H1 (cell line): ENCODE measurements at regions not wholly inside any gene's neighbourhood (a gene's known extent, or its start where the extent isn't known, plus 50 kb on each side); places are given as distances from the start of the nearest gene placed in this dataset.

ENCODE experiments used
- CTCF ChIA-PET: fragments of 300-600 bp; sonication (Branson Sonifier 250); formaldehyde crosslinking; loops from one replicate; lab custom pipeline; 2021; ENCODE audit not compliant: partially characterized antibody; lab: Charles Lee
- POLR2A ChIA-PET: fragments of 300-600 bp; sonication (Branson Sonifier 250); formaldehyde crosslinking; loops from one replicate; lab custom pipeline; 2021; ENCODE audit warnings: inconsistent platforms; ENCODE audit not compliant: partially characterized antibody; lab: Charles Lee
- DNase-seq, 2 experiments: peaks; one replicate each; pipeline versions ENCODE4 v3.0.0 to v3.0.0-alpha.2; 2010 to 2022; ENCODE audit warnings: low spot score in 2 of 2, low read depth in 1 of 2, mixed read lengths in 1 of 2
- FAIRE-seq: peaks from 2 replicates; lab custom pipeline; 2011; peaks lifted over from hg19 to GRCh38; lab: Jason Lieb, UNC
- H2AFZ ChIP-seq: 2 replicates; pipeline ENCODE4 v1.8.1; 2012; ENCODE audit warnings: low read length, inconsistent platforms
- H2AK5ac ChIP-seq: 2 replicates; pipeline ENCODE4 v1.6.1; 2013; ENCODE audit warnings: low read depth, low read length
- H2BK120ac ChIP-seq: replicated peaks from 2 replicates; pipeline ENCODE3; 2013; ENCODE audit warnings: low read depth, low read length, inconsistent platforms
- H2BK12ac ChIP-seq: 2 replicates; pipeline ENCODE4 v1.6.1; 2013; ENCODE audit warnings: low read depth, low read length
- H2BK15ac ChIP-seq: 2 replicates; pipeline ENCODE4 v1.6.1; 2013; ENCODE audit warnings: low read length
- H2BK20ac ChIP-seq: 2 replicates; pipeline ENCODE4 v1.6.1; 2013; ENCODE audit warnings: low read length
- H2BK5ac ChIP-seq: 2 replicates; pipeline ENCODE4 v1.6.1; 2013; ENCODE audit warnings: low read depth, low read length
- H3K14ac ChIP-seq: 2 replicates; pipeline ENCODE4 v1.6.1; 2013; ENCODE audit warnings: inconsistent platforms; ENCODE audit not compliant: insufficient read length
- H3K18ac ChIP-seq: 2 replicates; pipeline ENCODE4 v1.6.1; 2013; ENCODE audit warnings: low read length; ENCODE audit errors: extremely low read depth
- H3K23ac ChIP-seq: 2 replicates; pipeline ENCODE4 v1.6.1; 2013; ENCODE audit warnings: inconsistent platforms; ENCODE audit not compliant: insufficient read length
- H3K23me2 ChIP-seq: 2 replicates; pipeline ENCODE4 v1.6.1; 2013; ENCODE audit warnings: low read depth, low read length
- H3K27ac ChIP-seq: 2 replicates; pipeline ENCODE4 v1.6.1; 2011; ENCODE audit warnings: low read depth, low read length, inconsistent platforms
- H3K27me3 ChIP-seq, 4 experiments: replicated peaks in 1 of 4; 1 replicate in 1 of 4; 2 replicates in 3 of 4; pipeline versions ENCODE4 v1.6.1 to v1.8.1; 2011 to 2013; ENCODE audit warnings: low read length in 3 of 4, mild to moderate bottlenecking in 3 of 4, inconsistent platforms in 2 of 4, mixed read lengths in 2 of 4, moderate library complexity in 1 of 4; ENCODE audit not compliant: control insufficient read depth in 3 of 4, insufficient read depth in 3 of 4; ENCODE audit errors: extremely low read depth in 1 of 4
- H3K36me3 ChIP-seq, 4 experiments: 2 replicates each; pipeline versions ENCODE4 v1.6.1 to v1.8.1; 2011 to 2013; ENCODE audit warnings: mild to moderate bottlenecking in 4 of 4, low read length in 3 of 4, moderate library complexity in 2 of 4, control low read depth in 1 of 4, inconsistent platforms in 1 of 4; ENCODE audit not compliant: insufficient read depth in 4 of 4, control insufficient read depth in 2 of 4
- H3K4ac ChIP-seq: replicated peaks from 2 replicates; pipeline ENCODE3; 2013; ENCODE audit warnings: low read length, low read depth, mixed read lengths, inconsistent platforms; ENCODE audit not compliant: insufficient read length
- H3K4me1 ChIP-seq, 4 experiments: replicated peaks in 1 of 4; 1 replicate in 1 of 4; 2 replicates in 3 of 4; pipeline versions ENCODE4 v1.6.1 to v1.8.1; 2011 to 2013; ENCODE audit warnings: low read length in 3 of 4, inconsistent platforms in 2 of 4, mixed read lengths in 1 of 4; ENCODE audit not compliant: insufficient read depth in 4 of 4, control insufficient read depth in 3 of 4
- H3K4me2 ChIP-seq, 2 experiments: 2 replicates each; pipeline versions ENCODE4 v1.6.1 to v1.8.1; 2011 to 2013; ENCODE audit warnings: low read depth in 2 of 2, low read length in 2 of 2, control low read depth in 1 of 2, inconsistent platforms in 1 of 2, mild to moderate bottlenecking in 1 of 2; ENCODE audit not compliant: insufficient read depth in 1 of 2
- H3K4me3 ChIP-seq, 4 experiments: fragments of 200-600, 300-600 bp in 1 of 4; sonication (generic), shearing (Covaris generic), sonication (Bioruptor Twin) in 1 of 4; 2 replicates each; pipeline versions ENCODE4 v1.5.1 to v1.8.1; 2011 to 2016; ENCODE audit warnings: low read length in 4 of 4, low read depth in 3 of 4, control low read depth in 2 of 4, inconsistent platforms in 2 of 4, mild to moderate bottlenecking in 2 of 4, mixed read lengths in 1 of 4, moderate library complexity in 1 of 4; ENCODE audit not compliant: insufficient read depth in 2 of 4; ENCODE audit errors: extremely low read depth in 1 of 4
- H3K56ac ChIP-seq: replicated peaks from 2 replicates; pipeline ENCODE3; 2013; ENCODE audit warnings: low read depth, mild to moderate bottlenecking, mixed read lengths, low read length, inconsistent platforms; ENCODE audit not compliant: insufficient read length
- H3K79me1 ChIP-seq: 2 replicates; pipeline ENCODE4 v1.6.1; 2013; ENCODE audit warnings: low read depth, low read length, control low read depth
- H3K79me2 ChIP-seq, 2 experiments: 2 replicates each; pipeline versions ENCODE4 v1.6.1 to v1.8.1; 2012 to 2013; ENCODE audit warnings: low read length in 2 of 2, mild to moderate bottlenecking in 2 of 2, inconsistent platforms in 1 of 2; ENCODE audit not compliant: insufficient read depth in 2 of 2, control insufficient read depth in 1 of 2
- H3K9ac ChIP-seq, 4 experiments: replicated peaks in 1 of 4; 1 replicate in 1 of 4; 2 replicates in 3 of 4; pipeline versions ENCODE4 v1.6.1 to v1.8.1; 2011 to 2013; ENCODE audit warnings: low read depth in 3 of 4, low read length in 3 of 4, control low read depth in 2 of 4, mild to moderate bottlenecking in 2 of 4, moderate library complexity in 2 of 4, inconsistent platforms in 1 of 4; ENCODE audit errors: extremely low read depth in 1 of 4
- H3K9me3 ChIP-seq, 2 experiments: 2 replicates each; pipeline versions ENCODE4 v1.6.1 to v1.8.1; 2012 to 2013; ENCODE audit warnings: mild to moderate bottlenecking in 2 of 2, moderate library complexity in 2 of 2, control low read depth in 1 of 2, inconsistent platforms in 1 of 2, low read depth in 1 of 2, low read length in 1 of 2, mixed read lengths in 1 of 2; ENCODE audit not compliant: insufficient read depth in 2 of 2
- H4K20me1 ChIP-seq, 2 experiments: replicated peaks in 1 of 2; 2 replicates each; pipeline versions ENCODE3 to v1.8.1; 2011 to 2013; ENCODE audit warnings: inconsistent platforms in 2 of 2, low read length in 2 of 2, mild to moderate bottlenecking in 1 of 2; ENCODE audit not compliant: insufficient read depth in 2 of 2, control insufficient read depth in 1 of 2
- H4K5ac ChIP-seq: 2 replicates; pipeline ENCODE4 v1.6.1; 2013; ENCODE audit warnings: low read length, low read depth, mixed read lengths, inconsistent platforms; ENCODE audit not compliant: insufficient read length
- H4K8ac ChIP-seq: 2 replicates; pipeline ENCODE4 v1.8.0; 2013; ENCODE audit warnings: mild to moderate bottlenecking, moderate library complexity, low read length, inconsistent platforms; ENCODE audit not compliant: insufficient read depth; ENCODE audit errors: extremely low read depth
- H4K91ac ChIP-seq: replicated peaks from 2 replicates; pipeline ENCODE3; 2013; ENCODE audit warnings: low read length, mixed read lengths, inconsistent platforms; ENCODE audit not compliant: insufficient read length
- CBX8 ChIP-seq: fragments of 300-800, 300-1000 bp; sonication (generic); IDR thresholded peaks from 2 replicates; pipeline ENCODE4 v1.7.1; 2016; ENCODE audit warnings: low read depth, low read length, borderline replicate concordance
- CEBPB ChIP-seq: IDR thresholded peaks from 2 replicates; pipeline ENCODE4 v1.6.1; 2012; ENCODE audit warnings: low read depth, low read length
- CTBP2 ChIP-seq: IDR thresholded peaks from 2 replicates; pipeline ENCODE4 v1.7.0; 2011; ENCODE audit warnings: borderline replicate concordance, mild to moderate bottlenecking, moderate library complexity, mixed read lengths, low read length; ENCODE audit not compliant: insufficient read depth, insufficient read length
- CTCF ChIP-seq, 3 experiments: IDR thresholded peaks; 1 replicate in 2 of 3; 2 replicates in 1 of 3; pipeline versions ENCODE4 v1.5.1 to v1.6.1; 2011; ENCODE audit warnings: low read length in 3 of 3, mild to moderate bottlenecking in 3 of 3, inconsistent platforms in 2 of 3, low read depth in 1 of 3, moderate library complexity in 1 of 3; ENCODE audit not compliant: insufficient read depth in 1 of 3; ENCODE audit errors: control extremely low read depth in 1 of 3
- JUND ChIP-seq: IDR thresholded peaks from 2 replicates; pipeline ENCODE4 v1.6.1; 2011; ENCODE audit warnings: mild to moderate bottlenecking, improper control_type of control experiment, low read length
- KDM1A ChIP-seq: fragments of 200-600, 300-600 bp; sonication (generic); IDR thresholded peaks from 2 replicates; pipeline ENCODE4 v1.7.1; 2016; ENCODE audit warnings: mild to moderate bottlenecking, low read length, borderline replicate concordance
- MAFK ChIP-seq: IDR thresholded peaks from 2 replicates; pipeline ENCODE4 v1.6.1; 2012; ENCODE audit warnings: low read depth, mild to moderate bottlenecking, improper control_type of control experiment, low read length
- MAX ChIP-seq: IDR thresholded peaks from 2 replicates; pipeline ENCODE4 v1.6.1; 2012; ENCODE audit warnings: inconsistent platforms
- PHF8 ChIP-seq: fragments of 200-600 bp; sonication (generic); conservative IDR thresholded peaks from 2 replicates; pipeline ENCODE4 v1.7.1; 2012; ENCODE audit warnings: low read depth, mild to moderate bottlenecking, inconsistent platforms, low read length, moderate library complexity
- RXRA ChIP-seq: IDR thresholded peaks from 2 replicates; pipeline ENCODE4 v1.6.1; 2011; ENCODE audit warnings: low read depth, mild to moderate bottlenecking, low read length, moderate library complexity; ENCODE audit not compliant: insufficient read depth
- SAP30 ChIP-seq: fragments of 300-600 bp; sonication (generic); IDR thresholded peaks from 2 replicates; pipeline ENCODE4 v1.7.1; 2012; ENCODE audit warnings: low read length, moderate library complexity, mild to moderate bottlenecking, inconsistent platforms; ENCODE audit not compliant: insufficient read depth, insufficient replicate concordance
- TAF7 ChIP-seq: optimal IDR thresholded peaks from 2 replicates; pipeline ENCODE3; 2011; ENCODE audit warnings: low read depth, mild to moderate bottlenecking, inconsistent platforms, low read length, moderate library complexity, borderline replicate concordance
- WGBS, 2 experiments: shearing (Covaris generic) in 1 of 2; methylation state at CpG; one replicate each; pipeline versions ENCODE4 v1.1.6 to v1.1.7; 2013 to 2015; ENCODE audit warnings: low lambda C conversion rate in 2 of 2, mixed read lengths in 2 of 2, inconsistent platforms in 1 of 2, low coverage in 1 of 2, missing lambda C conversion rate in 1 of 2; ENCODE audit not compliant: insufficient replicate concordance in 2 of 2, insufficient coverage in 1 of 2, insufficient read length in 1 of 2; ENCODE audit errors: extremely low coverage in 1 of 2, missing lambda C conversion rate in 1 of 2; 5-methylcytosine and 5-hydroxymethylcytosine counted together

GRCh38 chr2:67463810-67464209, 66.7 kb downstream of the ETAA1 start:
- DNase-seq: no peak
- Histone ChIP-seq H3K23me2 (no peaks in the 10 kb centered on the region), H2BK5ac (no peak overlapping the region), H3K9ac (no peak overlapping the region), H3K4ac (no peak overlapping the region), H4K20me1 (no peaks in the 10 kb centered on the region), H2AK5ac (no peak overlapping the region), H4K8ac (no peak overlapping the region), H2AFZ (no peak overlapping the region), H3K14ac (no peak overlapping the region), H3K56ac (no peak overlapping the region), H3K23ac (no peak overlapping the region), H2BK15ac (no peak overlapping the region), H3K27me3 (no peaks in the 10 kb centered on the region), H3K79me1 (no peaks in the 10 kb centered on the region), H3K18ac (no peak overlapping the region), H3K27ac (no peak overlapping the region), H3K9me3 (no peaks in the 10 kb centered on the region), H3K79me2 (no peaks in the 10 kb centered on the region), H4K5ac (no peak overlapping the region), H2BK20ac (no peak overlapping the region), H3K4me3 (no peak overlapping the region), H3K4me1 (no peaks in the 10 kb centered on the region), H4K91ac (no peak overlapping the region), H2BK12ac (no peak overlapping the region), H3K36me3 (no peaks in the 10 kb centered on the region), H3K4me2 (no peak overlapping the region), H2BK120ac (no peak overlapping the region)
- WGBS, 2 experiments: 96% methylated on average over 5 of the region's 5 CpGs; no CpG with 5 or more reads in 1 of the 2 experiments
- ChIA-PET CTCF (interaction anchor here (0.6 to 0.9 kb wide), 2 partner anchors 183 to 1775 kb away, joined by 3 read pairs; no protein-coding TSS in a partner anchor), POLR2A (no interaction called here)
- no peak for FAIRE-seq
- TF ChIP-seq PHF8 (no peak), JUND (no peak), CBX8 (no peak), SAP30 (no peak), MAX (no peak), CEBPB (no peak), KDM1A (no peak), TAF7 (no peak), RXRA (no peak), MAFK (no peak), CTBP2 (no peak), CTCF (IDR thresholded peaks at IDR 0.05; ENCODE audit: control extremely low read depth in 1 of 3, insufficient read depth in 1 of 3, low read depth in 1 of 3, low read length in 3 of 3) (no peak)
